ENCODE measurements at regions not wholly inside any gene's neighbourhood (a gene's known extent, or its start where the extent isn't known, plus 50 kb on each side); places are given as distances from the start of the nearest gene placed in this dataset.

- Histone ChIP-seq H2AFZ (ENCODE audit: low read length) (no peak overlapping the region), H3K36me3 (ENCODE audit: insufficient read depth, low read length) (no peaks in the 10 kb centered on the region), H3K27me3 (ENCODE audit: insufficient read depth, low read length) (no peaks in the 10 kb centered on the region), H4K20me1 (ENCODE audit: insufficient read depth, low read length) (peaks cover 49% of the 10 kb centered on the region), H3K27ac (ENCODE audit: low read depth, low read length) (no peak overlapping the region), H3K4me1 (ENCODE audit: insufficient read depth, low read length) (peaks cover 67% of the 10 kb centered on the region), H3K4me3 (ENCODE audit: insufficient read depth, low read length) (no peak overlapping the region), H3K4me2 (ENCODE audit: insufficient read depth, low read length) (peak overlapping the region; percentile 2), H3K79me2 (ENCODE audit: insufficient read depth, low read length) (peaks cover 96% of the 10 kb centered on the region), H3K9me3 (ENCODE audit: low read depth, low read length) (no peaks in the 10 kb centered on the region)
- TF ChIP-seq CTCF (IDR thresholded peaks at IDR 0.05; ENCODE audit: extremely low read depth, low read depth, low read length), result no peak
- no peak for DNase-seq (ENCODE audit: insufficient read length, low spot score, missing footprints)
These were observed 128.5 kb upstream of the DST start for GRCh38 chr6:56771189-56771588.

GRCh38 chr6:56770011-56770520 is 127.4 kb upstream of the DST start:
- Histone ChIP-seq H3K4me1 (ENCODE audit: insufficient read depth, low read length) (peaks cover 79% of the 10 kb centered on the region), H4K20me1 (ENCODE audit: insufficient read depth, low read length) (peaks cover 54% of the 10 kb centered on the region), H3K9me3 (ENCODE audit: low read depth, low read length) (no peaks in the 10 kb centered on the region), H3K4me2 (ENCODE audit: insufficient read depth, low read length) (no peak overlapping the region), H3K27ac (ENCODE audit: low read depth, low read length) (peak overlapping the region; percentile 29), H2AFZ (ENCODE audit: low read length) (no peak overlapping the region), H3K79me2 (ENCODE audit: insufficient read depth, low read length) (peaks cover 96% of the 10 kb centered on the region), H3K27me3 (ENCODE audit: insufficient read depth, low read length) (no peaks in the 10 kb centered on the region), H3K36me3 (ENCODE audit: insufficient read depth, low read length) (no peaks in the 10 kb centered on the region), H3K4me3 (ENCODE audit: insufficient read depth, low read length) (no peak overlapping the region)
- no peak for TF ChIP-seq CTCF (IDR thresholded peaks at IDR 0.05; ENCODE audit: extremely low read depth, low read depth, low read length)
- DNase-seq (ENCODE audit: insufficient read length, low spot score, missing footprints), result peak; percentile 44

GRCh38 chr6:56767892-56768531 is 125.3 kb upstream of the DST start:
- H3K79me2 ChIP-seq (ENCODE audit: insufficient read depth, low read length), result peaks cover 99% of the 10 kb centered on the region
- H3K27me3 ChIP-seq (ENCODE audit: insufficient read depth, low read length), result no peaks in the 10 kb centered on the region
- peaks cover 82% of the 10 kb centered on the region for H3K4me1 ChIP-seq (ENCODE audit: insufficient read depth, low read length)
- H3K4me2 ChIP-seq (ENCODE audit: insufficient read depth, low read length), result peak overlapping the region; percentile 37
- no peak for DNase-seq (ENCODE audit: insufficient read length, low spot score, missing footprints)
- H2AFZ ChIP-seq (ENCODE audit: low read length), result no peak overlapping the region
- no peak overlapping the region for H3K4me3 ChIP-seq (ENCODE audit: insufficient read depth, low read length)
- H3K27ac ChIP-seq (ENCODE audit: low read depth, low read length), result no peak overlapping the region
- H3K9me3 ChIP-seq (ENCODE audit: low read depth, low read length), result no peaks in the 10 kb centered on the region
- no peaks in the 10 kb centered on the region for H3K36me3 ChIP-seq (ENCODE audit: insufficient read depth, low read length)
- TF ChIP-seq CTCF (IDR thresholded peaks at IDR 0.05; ENCODE audit: extremely low read depth, low read depth, low read length), result peak; percentile 23
- peaks cover 54% of the 10 kb centered on the region for H4K20me1 ChIP-seq (ENCODE audit: insufficient read depth, low read length)

- Histone ChIP-seq H3K4me2 (ENCODE audit: insufficient read depth, low read length) (peak overlapping the region; percentile 38), H4K20me1 (ENCODE audit: insufficient read depth, low read length) (peaks cover 48% of the 10 kb centered on the region), H2AFZ (ENCODE audit: low read length) (no peak overlapping the region), H3K27ac (ENCODE audit: low read depth, low read length) (no peak overlapping the region), H3K27me3 (ENCODE audit: insufficient read depth, low read length) (no peaks in the 10 kb centered on the region), H3K4me3 (ENCODE audit: insufficient read depth, low read length) (no peak overlapping the region), H3K36me3 (ENCODE audit: insufficient read depth, low read length) (no peaks in the 10 kb centered on the region), H3K4me1 (ENCODE audit: insufficient read depth, low read length) (peaks cover 76% of the 10 kb centered on the region), H3K9me3 (ENCODE audit: low read depth, low read length) (no peaks in the 10 kb centered on the region), H3K79me2 (ENCODE audit: insufficient read depth, low read length) (peaks cover 99% of the 10 kb centered on the region)
- DNase-seq (ENCODE audit: insufficient read length, low spot score, missing footprints), result no peak
- TF ChIP-seq CTCF (IDR thresholded peaks at IDR 0.05; ENCODE audit: extremely low read depth, low read depth, low read length), result no peak
These were observed 124.7 kb upstream of the DST start for GRCh38 chr6:56767435-56767834.

All from osteoblast (primary cell).